SK-N-SH treated with all-trans-retinoic acid at 6 μM for 48 hours (cell line): ENCODE measurements at regions not wholly inside any gene's neighbourhood (a gene's known extent, or its start where the extent isn't known, plus 50 kb on each side); places are given as distances from the start of the nearest gene placed in this dataset.

Source experiments
- ATAC-seq: fragments of 200-7000 bp; cut with Tn5 transposase; 3 replicates; pipeline ENCODE4 v1.9.1; 2020; ENCODE audit warnings: mild to moderate bottlenecking, moderate library complexity
- BACH2 ChIP-seq: fragments of 250-450 bp; sonication (Bioruptor Pico); IDR thresholded peaks from 2 replicates; pipeline ENCODE4 v1.9.0; 2021; ENCODE audit warnings: mild to moderate bottlenecking, borderline replicate concordance
- CSDC2 ChIP-seq: fragments of 250-450 bp; sonication (Bioruptor Pico); IDR thresholded peaks from 2 replicates; pipeline ENCODE4 v1.5.0; 2020; ENCODE audit warnings: mild to moderate bottlenecking, moderate library complexity
- ESRRG ChIP-seq: fragments of 250-450 bp; sonication (Bioruptor Pico); IDR thresholded peaks from 2 replicates; pipeline ENCODE4 v1.6.1; 2021; ENCODE audit warnings: mild to moderate bottlenecking
- GLIS3 ChIP-seq: fragments of 250-450 bp; sonication (Bioruptor Pico); IDR thresholded peaks from 2 replicates; pipeline ENCODE4 v1.5.0; 2020; ENCODE audit warnings: mild to moderate bottlenecking, moderate library complexity
- ISL1 ChIP-seq: fragments of 250-450 bp; sonication (Bioruptor Pico); IDR thresholded peaks from 2 replicates; pipeline ENCODE4 v2.1.2; 2022; ENCODE audit warnings: mild to moderate bottlenecking, moderate library complexity
- OSR1 ChIP-seq: fragments of 250-450 bp; sonication (Bioruptor Pico); IDR thresholded peaks from 2 replicates; pipeline ENCODE4 v1.8.0; 2022; ENCODE audit warnings: moderate library complexity, mild to moderate bottlenecking, inconsistent platforms
- POU6F1 ChIP-seq: fragments of 250-450 bp; sonication (Bioruptor Pico); IDR thresholded peaks from 2 replicates; pipeline ENCODE4 v1.8.0; 2021; ENCODE audit warnings: low read depth, mild to moderate bottlenecking, moderate library complexity, borderline replicate concordance
- PPARA ChIP-seq: fragments of 250-450 bp; sonication (Bioruptor Pico); IDR thresholded peaks from 2 replicates; pipeline ENCODE4 v1.5.0; 2020; ENCODE audit warnings: mild to moderate bottlenecking, borderline replicate concordance
- RARB ChIP-seq: fragments of 250-450 bp; sonication (Bioruptor Pico); IDR thresholded peaks from 2 replicates; pipeline ENCODE4 v1.8.0; 2021; ENCODE audit warnings: mild to moderate bottlenecking, moderate library complexity
- SNAI2 ChIP-seq: fragments of 250-450 bp; sonication (Bioruptor Pico); IDR thresholded peaks from 2 replicates; pipeline ENCODE4 v1.5.0; 2020; ENCODE audit warnings: mild to moderate bottlenecking, moderate library complexity
- TCF4 ChIP-seq: fragments of 250-450 bp; sonication (Bioruptor Pico); IDR thresholded peaks from 2 replicates; pipeline ENCODE4 v1.8.0; 2021; ENCODE audit warnings: mild to moderate bottlenecking, moderate library complexity, borderline replicate concordance
- TOX ChIP-seq: fragments of 250-450 bp; sonication (Bioruptor Pico); IDR thresholded peaks from 2 replicates; pipeline ENCODE4 v1.8.0; 2021; ENCODE audit warnings: mild to moderate bottlenecking, moderate library complexity, borderline replicate concordance
- TSHZ2 ChIP-seq: fragments of 250-450 bp; sonication (Bioruptor Pico); IDR thresholded peaks from 2 replicates; pipeline ENCODE4 v1.5.0; 2020; ENCODE audit warnings: mild to moderate bottlenecking, moderate library complexity
- ZC3H10 ChIP-seq: fragments of 250-450 bp; sonication (Bioruptor Pico); IDR thresholded peaks from 2 replicates; pipeline ENCODE4 v1.5.1; 2021; ENCODE audit warnings: mild to moderate bottlenecking, moderate library complexity
- ZFP3 ChIP-seq: fragments of 250-450 bp; sonication (Bioruptor Pico); IDR thresholded peaks from 2 replicates; pipeline ENCODE4 v1.5.0; 2020; ENCODE audit warnings: mild to moderate bottlenecking, moderate library complexity
- ZFP30 ChIP-seq: fragments of 450-650 bp; formaldehyde crosslinking; IDR thresholded peaks from 2 replicates; pipeline ENCODE4 v1.5.0; 2022; ENCODE audit warnings: mild to moderate bottlenecking, moderate library complexity
- ZNF565 ChIP-seq: fragments of 450-650 bp; formaldehyde crosslinking; conservative IDR thresholded peaks from 2 replicates; pipeline ENCODE4 v1.5.0; 2020; ENCODE audit warnings: low read depth, mild to moderate bottlenecking, moderate library complexity
- ZNF70 ChIP-seq: fragments of 450-650 bp; formaldehyde crosslinking; IDR thresholded peaks from 2 replicates; pipeline ENCODE4 v1.5.0; 2020; ENCODE audit warnings: mild to moderate bottlenecking, moderate library complexity
- ZNF8 ChIP-seq: fragments of 450-650 bp; formaldehyde crosslinking; IDR thresholded peaks from 2 replicates; pipeline ENCODE4 v1.5.0; 2020; ENCODE audit warnings: mild to moderate bottlenecking, moderate library complexity
- TF ChIP-seq, protein P1 (sequence below): fragments of 250-450 bp; sonication (Bioruptor Pico); IDR thresholded peaks from 2 replicates; pipeline ENCODE4 v1.8.0; 2020; ENCODE audit warnings: mild to moderate bottlenecking, moderate library complexity, borderline replicate concordance
- TF ChIP-seq, protein P2 (sequence below): fragments of 250-450 bp; sonication (Bioruptor Pico); IDR thresholded peaks from 2 replicates; pipeline ENCODE4 v1.5.1; 2020; ENCODE audit warnings: low read depth, mild to moderate bottlenecking, moderate library complexity

GRCh38 chr6:104575536-104575935, 284.2 kb downstream of the HACE1 start:
- TF ChIP-seq ISL1 (no peak), ZNF70 (CRISPR knock-in tag) (no peak), TOX (no peak), TCF4 (CRISPR knock-in tag) (no peak), ZNF565 (no peak), TSHZ2 (no peak), ESRRG (CRISPR knock-in tag) (no peak), GLIS3 (CRISPR knock-in tag) (no peak)
- TF ChIP-seq, protein P1, sequence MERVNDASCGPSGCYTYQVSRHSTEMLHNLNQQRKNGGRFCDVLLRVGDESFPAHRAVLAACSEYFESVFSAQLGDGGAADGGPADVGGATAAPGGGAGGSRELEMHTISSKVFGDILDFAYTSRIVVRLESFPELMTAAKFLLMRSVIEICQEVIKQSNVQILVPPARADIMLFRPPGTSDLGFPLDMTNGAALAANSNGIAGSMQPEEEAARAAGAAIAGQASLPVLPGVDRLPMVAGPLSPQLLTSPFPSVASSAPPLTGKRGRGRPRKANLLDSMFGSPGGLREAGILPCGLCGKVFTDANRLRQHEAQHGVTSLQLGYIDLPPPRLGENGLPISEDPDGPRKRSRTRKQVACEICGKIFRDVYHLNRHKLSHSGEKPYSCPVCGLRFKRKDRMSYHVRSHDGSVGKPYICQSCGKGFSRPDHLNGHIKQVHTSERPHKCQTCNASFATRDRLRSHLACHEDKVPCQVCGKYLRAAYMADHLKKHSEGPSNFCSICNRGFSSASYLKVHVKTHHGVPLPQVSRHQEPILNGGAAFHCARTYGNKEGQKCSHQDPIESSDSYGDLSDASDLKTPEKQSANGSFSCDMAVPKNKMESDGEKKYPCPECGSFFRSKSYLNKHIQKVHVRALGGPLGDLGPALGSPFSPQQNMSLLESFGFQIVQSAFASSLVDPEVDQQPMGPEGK (CRISPR knock-in tag) = no peak
- no peak for ATAC-seq

- TF ChIP-seq ESRRG (CRISPR knock-in tag) (no peak), TCF4 (CRISPR knock-in tag) (no peak), ISL1 (no peak), SNAI2 (CRISPR knock-in tag) (no peak), ZFP3 (no peak), OSR1 (CRISPR knock-in tag) (no peak), PPARA (no peak), ZFP30 (CRISPR knock-in tag) (no peak), TOX (no peak), ZNF565 (no peak), RARB (no peak), CSDC2 (CRISPR knock-in tag) (no peak), TSHZ2 (no peak), ZNF70 (CRISPR knock-in tag) (no peak), BACH2 (CRISPR knock-in tag) (no peak)
- ATAC-seq = no peak
These were observed 285.5 kb downstream of the HACE1 start for GRCh38 chr6:104574135-104574750.

DNA sequence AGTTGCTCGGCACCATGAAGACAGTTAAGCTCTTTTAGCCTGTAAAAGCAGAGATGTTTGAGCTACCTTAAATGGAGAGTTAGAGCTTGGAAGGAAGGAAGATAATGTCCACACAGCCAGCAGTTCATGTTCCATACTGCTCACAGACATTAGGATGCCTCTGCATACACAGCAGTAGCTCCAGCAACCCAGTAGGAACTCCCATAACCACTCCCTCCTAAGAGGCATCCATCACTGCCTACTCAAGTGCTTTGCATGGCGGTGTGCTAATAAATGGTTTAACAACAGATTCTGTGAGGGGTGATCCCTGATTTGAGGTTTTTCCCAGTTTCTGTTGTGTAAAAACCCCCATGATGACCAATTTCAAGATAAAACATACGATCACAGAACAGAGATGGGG, 286.4 kb downstream of the HACE1 start:
- no peak for ATAC-seq
- TF ChIP-seq ZC3H10 (CRISPR knock-in tag) (no peak), ZNF70 (CRISPR knock-in tag) (no peak), ISL1 (no peak), TOX (no peak), GLIS3 (CRISPR knock-in tag) (no peak), ZNF8 (CRISPR knock-in tag) (no peak), PPARA (no peak), ESRRG (CRISPR knock-in tag) (no peak), POU6F1 (no peak), RARB (no peak), TCF4 (CRISPR knock-in tag) (no peak), ZFP30 (CRISPR knock-in tag) (no peak), ZNF565 (no peak), CSDC2 (CRISPR knock-in tag) (no peak), OSR1 (CRISPR knock-in tag) (no peak)
- TF ChIP-seq, protein P1 (CRISPR knock-in tag) = no peak
- TF ChIP-seq, protein P2, sequence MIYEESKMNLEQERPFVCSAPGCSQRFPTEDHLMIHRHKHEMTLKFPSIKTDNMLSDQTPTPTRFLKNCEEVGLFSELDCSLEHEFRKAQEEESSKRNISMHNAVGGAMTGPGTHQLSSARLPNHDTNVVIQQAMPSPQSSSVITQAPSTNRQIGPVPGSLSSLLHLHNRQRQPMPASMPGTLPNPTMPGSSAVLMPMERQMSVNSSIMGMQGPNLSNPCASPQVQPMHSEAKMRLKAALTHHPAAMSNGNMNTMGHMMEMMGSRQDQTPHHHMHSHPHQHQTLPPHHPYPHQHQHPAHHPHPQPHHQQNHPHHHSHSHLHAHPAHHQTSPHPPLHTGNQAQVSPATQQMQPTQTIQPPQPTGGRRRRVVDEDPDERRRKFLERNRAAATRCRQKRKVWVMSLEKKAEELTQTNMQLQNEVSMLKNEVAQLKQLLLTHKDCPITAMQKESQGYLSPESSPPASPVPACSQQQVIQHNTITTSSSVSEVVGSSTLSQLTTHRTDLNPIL = no peak
